ENCODE measurements at regions not wholly inside any gene's neighbourhood (a gene's known extent, or its start where the extent isn't known, plus 50 kb on each side); places are given as distances from the start of the nearest gene placed in this dataset.

GRCh38 chr20:4091490-4092479 is 56.8 kb upstream of the SMOX start:
- TF ChIP-seq, protein P1, sequence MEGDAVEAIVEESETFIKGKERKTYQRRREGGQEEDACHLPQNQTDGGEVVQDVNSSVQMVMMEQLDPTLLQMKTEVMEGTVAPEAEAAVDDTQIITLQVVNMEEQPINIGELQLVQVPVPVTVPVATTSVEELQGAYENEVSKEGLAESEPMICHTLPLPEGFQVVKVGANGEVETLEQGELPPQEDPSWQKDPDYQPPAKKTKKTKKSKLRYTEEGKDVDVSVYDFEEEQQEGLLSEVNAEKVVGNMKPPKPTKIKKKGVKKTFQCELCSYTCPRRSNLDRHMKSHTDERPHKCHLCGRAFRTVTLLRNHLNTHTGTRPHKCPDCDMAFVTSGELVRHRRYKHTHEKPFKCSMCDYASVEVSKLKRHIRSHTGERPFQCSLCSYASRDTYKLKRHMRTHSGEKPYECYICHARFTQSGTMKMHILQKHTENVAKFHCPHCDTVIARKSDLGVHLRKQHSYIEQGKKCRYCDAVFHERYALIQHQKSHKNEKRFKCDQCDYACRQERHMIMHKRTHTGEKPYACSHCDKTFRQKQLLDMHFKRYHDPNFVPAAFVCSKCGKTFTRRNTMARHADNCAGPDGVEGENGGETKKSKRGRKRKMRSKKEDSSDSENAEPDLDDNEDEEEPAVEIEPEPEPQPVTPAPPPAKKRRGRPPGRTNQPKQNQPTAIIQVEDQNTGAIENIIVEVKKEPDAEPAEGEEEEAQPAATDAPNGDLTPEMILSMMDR (IDR thresholded peaks at IDR 0.05; ENCODE audit: low read depth, low read length) = peak; percentile 80
- TF ChIP-seq EZH2phosphoT487 (IDR thresholded peaks at IDR 0.05; ENCODE audit: low read depth) = no peak
